Transverse colon (tissue), 4 donors: ENCODE measurements at regions not wholly inside any gene's neighbourhood (a gene's known extent, or its start where the extent isn't known, plus 50 kb on each side); places are given as distances from the start of the nearest gene placed in this dataset.

Source experiments
- POLR2A ChIP-seq: fragments of 450-650 bp; IDR thresholded peaks from one replicate; pipeline ENCODE4 v1.6.1; 2016; ENCODE audit warnings: antibody characterized with exemption, mild to moderate bottlenecking, moderate library complexity
- POLR2AphosphoS5 ChIP-seq, 3 donors: sonication (generic); formaldehyde crosslinking; IDR thresholded peaks; one replicate each; pipeline ENCODE4 v1.6.1; 2016; ENCODE audit warnings: antibody characterized with exemption in 3 of 3
- TF ChIP-seq, protein P1 (sequence below), 5 experiments: fragments of 200-600 bp in 3 of 5; fragments of 450-650 bp in 2 of 5; sonication (generic) in 3 of 5; IDR thresholded peaks; 1 replicate in 2 of 5; 2 replicates in 3 of 5; pipeline ENCODE4 v1.5.1; 2016 to 2017; ENCODE audit warnings: antibody characterized with exemption in 5 of 5, inconsistent platforms in 3 of 5, mild to moderate bottlenecking in 2 of 5, moderate library complexity in 1 of 5

DNA sequence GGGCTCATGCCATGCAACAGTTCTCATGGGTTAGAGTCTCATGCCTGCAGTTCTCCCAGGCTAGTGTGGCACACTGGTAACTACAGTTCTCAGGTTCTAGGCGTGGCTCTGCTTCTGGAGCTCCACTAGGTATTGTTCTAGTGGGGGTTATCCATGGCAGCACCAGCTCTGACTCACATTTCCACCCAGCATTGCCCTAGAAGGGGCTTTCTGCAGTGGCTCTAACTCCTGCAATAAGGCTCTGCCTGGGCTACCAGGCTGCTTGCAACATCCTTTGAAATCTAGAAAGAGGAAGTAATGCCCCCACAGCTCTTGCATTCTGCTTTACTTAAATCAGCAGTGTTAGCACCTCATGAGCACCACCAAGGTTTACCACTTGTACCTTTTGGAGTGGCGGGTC lies 220.3 kb upstream of the ARID2 start:
- TF ChIP-seq POLR2A (no peak), POLR2AphosphoS5 (IDR thresholded peaks at IDR 0.05) (no peak)
- TF ChIP-seq, protein P1, sequence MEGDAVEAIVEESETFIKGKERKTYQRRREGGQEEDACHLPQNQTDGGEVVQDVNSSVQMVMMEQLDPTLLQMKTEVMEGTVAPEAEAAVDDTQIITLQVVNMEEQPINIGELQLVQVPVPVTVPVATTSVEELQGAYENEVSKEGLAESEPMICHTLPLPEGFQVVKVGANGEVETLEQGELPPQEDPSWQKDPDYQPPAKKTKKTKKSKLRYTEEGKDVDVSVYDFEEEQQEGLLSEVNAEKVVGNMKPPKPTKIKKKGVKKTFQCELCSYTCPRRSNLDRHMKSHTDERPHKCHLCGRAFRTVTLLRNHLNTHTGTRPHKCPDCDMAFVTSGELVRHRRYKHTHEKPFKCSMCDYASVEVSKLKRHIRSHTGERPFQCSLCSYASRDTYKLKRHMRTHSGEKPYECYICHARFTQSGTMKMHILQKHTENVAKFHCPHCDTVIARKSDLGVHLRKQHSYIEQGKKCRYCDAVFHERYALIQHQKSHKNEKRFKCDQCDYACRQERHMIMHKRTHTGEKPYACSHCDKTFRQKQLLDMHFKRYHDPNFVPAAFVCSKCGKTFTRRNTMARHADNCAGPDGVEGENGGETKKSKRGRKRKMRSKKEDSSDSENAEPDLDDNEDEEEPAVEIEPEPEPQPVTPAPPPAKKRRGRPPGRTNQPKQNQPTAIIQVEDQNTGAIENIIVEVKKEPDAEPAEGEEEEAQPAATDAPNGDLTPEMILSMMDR (IDR thresholded peaks at IDR 0.05), result no peak
